ENCODE measurements at regions not wholly inside any gene's neighbourhood (a gene's known extent, or its start where the extent isn't known, plus 50 kb on each side); places are given as distances from the start of the nearest gene placed in this dataset.

GRCh38 chr16:51900221-51900780 lies 646.6 kb downstream of the TOX3 start:
- Histone ChIP-seq H3K4me1 (ENCODE audit: control insufficient read depth in 1 of 2, extremely low read depth in 1 of 2, insufficient read depth in 2 of 2, low read length in 2 of 2) (no peaks in the 10 kb centered on the region), H3K9me3 (no peaks in the 10 kb centered on the region), H3K27ac (ENCODE audit: low read length) (no peak overlapping the region), H3K36me3 (ENCODE audit: control insufficient read depth in 2 of 2, extremely low read depth in 1 of 2, insufficient read depth in 1 of 2, low read length in 1 of 2) (no peaks in the 10 kb centered on the region), H3K4me3 (ENCODE audit: control insufficient read depth in 1 of 2, extremely low read depth in 1 of 2, low read length in 1 of 2) (no peak overlapping the region), H3K27me3 (replicated peaks in 1 of 2; ENCODE audit: control insufficient read depth in 2 of 2, extremely low read depth in 1 of 2, insufficient read depth in 2 of 2, low read length in 1 of 2) (no peaks in the 10 kb centered on the region)
- ChIA-PET CTCF (interaction anchor here in 1 of 2 donors (0.6 kb wide), 1 partner anchor 368 kb away, joined by 3 read pairs; no protein-coding TSS in a partner anchor), POLR2A (no interaction called here)
- DNase-seq (no peak), ATAC-seq (replicated peaks in 1 of 4) (no peak)
- H3K4me3 Mint-ChIP-seq, result no peak overlapping the region
- peaks cover 3 to 9% (median 8%) of the 10 kb centered on the region in 3 donors for H3K9me3 Mint-ChIP-seq
- no peaks in the 10 kb centered on the region for H3K36me3 Mint-ChIP-seq
- H3K4me1 Mint-ChIP-seq, result no peaks in the 10 kb centered on the region
- H3K27ac Mint-ChIP-seq, result no peak overlapping the region
- WGBS (ENCODE audit: insufficient coverage), result 83% methylated on average over 1 of the region's 3 CpGs
- no peaks in the 10 kb centered on the region for H3K27me3 Mint-ChIP-seq

- Mint-ChIP-seq H3K27me3 (no peaks in the 10 kb centered on the region), H3K36me3 (no peaks in the 10 kb centered on the region), H3K4me1 (no peaks in the 10 kb centered on the region), H3K4me3 (no peak overlapping the region), H3K27ac (no peak overlapping the region), H3K9me3 (peaks cover 3 to 15% (median 10%) of the 10 kb centered on the region in 3 donors)
- ChIA-PET CTCF (no interaction called here), POLR2A (no interaction called here)
- H3K27ac ChIP-seq (ENCODE audit: low read length), result no peak overlapping the region
- H3K4me3 ChIP-seq (ENCODE audit: control insufficient read depth in 1 of 2, extremely low read depth in 1 of 2, low read length in 1 of 2), result no peak overlapping the region
- ATAC-seq (replicated peaks in 1 of 4), result no peak
- no peaks in the 10 kb centered on the region for H3K36me3 ChIP-seq (ENCODE audit: control insufficient read depth in 2 of 2, extremely low read depth in 1 of 2, insufficient read depth in 1 of 2, low read length in 1 of 2)
- DNase-seq, result no peak
- no peaks in the 10 kb centered on the region for H3K4me1 ChIP-seq (ENCODE audit: control insufficient read depth in 1 of 2, extremely low read depth in 1 of 2, insufficient read depth in 2 of 2, low read length in 2 of 2)
- no peaks in the 10 kb centered on the region for H3K27me3 ChIP-seq (replicated peaks in 1 of 2; ENCODE audit: control insufficient read depth in 2 of 2, extremely low read depth in 1 of 2, insufficient read depth in 2 of 2, low read length in 1 of 2)
- no peaks in the 10 kb centered on the region for H3K9me3 ChIP-seq
Observed at GRCh38 chr16:51898872-51899271, 648.1 kb downstream of the TOX3 start.

- Histone ChIP-seq H3K4me1 (ENCODE audit: control insufficient read depth in 1 of 2, extremely low read depth in 1 of 2, insufficient read depth in 2 of 2, low read length in 2 of 2) (no peaks in the 10 kb centered on the region), H3K27me3 (replicated peaks in 1 of 2; ENCODE audit: control insufficient read depth in 2 of 2, extremely low read depth in 1 of 2, insufficient read depth in 2 of 2, low read length in 1 of 2) (no peaks in the 10 kb centered on the region), H3K27ac (ENCODE audit: low read length) (no peak overlapping the region), H3K4me3 (ENCODE audit: control insufficient read depth in 1 of 2, extremely low read depth in 1 of 2, low read length in 1 of 2) (no peak overlapping the region), H3K9me3 (no peaks in the 10 kb centered on the region), H3K36me3 (ENCODE audit: control insufficient read depth in 2 of 2, extremely low read depth in 1 of 2, insufficient read depth in 1 of 2, low read length in 1 of 2) (no peaks in the 10 kb centered on the region)
- DNase-seq, result no peak
- POLR2A ChIA-PET, result no interaction called here
- no peak overlapping the region for H3K27ac Mint-ChIP-seq
- WGBS (ENCODE audit: insufficient coverage), result no CpG with 5 or more reads among the region's 2 CpGs
- H3K9me3 Mint-ChIP-seq, result peaks cover 7 to 21% (median 17%) of the 10 kb centered on the region in 3 donors
- H3K36me3 Mint-ChIP-seq, result no peaks in the 10 kb centered on the region
- no peak for ATAC-seq (replicated peaks in 1 of 4)
- no peak overlapping the region for H3K4me3 Mint-ChIP-seq
- H3K4me1 Mint-ChIP-seq, result no peaks in the 10 kb centered on the region
- CTCF ChIA-PET, result no interaction called here
- no peaks in the 10 kb centered on the region for H3K27me3 Mint-ChIP-seq
Observed at GRCh38 chr16:51896013-51896412, 650.9 kb downstream of the TOX3 start.

- no peaks in the 10 kb centered on the region for H3K4me1 ChIP-seq (ENCODE audit: control insufficient read depth in 1 of 2, extremely low read depth in 1 of 2, insufficient read depth in 2 of 2, low read length in 2 of 2)
- 85% methylated on average over 4 of the region's 11 CpGs for WGBS (ENCODE audit: insufficient coverage)
- H3K4me1 Mint-ChIP-seq, result no peaks in the 10 kb centered on the region
- H3K9me3 ChIP-seq, result no peaks in the 10 kb centered on the region
- ATAC-seq (replicated peaks in 1 of 4) (no peak), DNase-seq (no peak)
- H3K36me3 ChIP-seq (ENCODE audit: control insufficient read depth in 2 of 2, extremely low read depth in 1 of 2, insufficient read depth in 1 of 2, low read length in 1 of 2), result no peaks in the 10 kb centered on the region
- no peak overlapping the region for H3K27ac Mint-ChIP-seq
- H3K27me3 Mint-ChIP-seq, result no peaks in the 10 kb centered on the region
- H3K27ac ChIP-seq (ENCODE audit: low read length), result no peak overlapping the region
- H3K36me3 Mint-ChIP-seq, result no peaks in the 10 kb centered on the region
- peaks cover 7 to 26% (median 19%) of the 10 kb centered on the region in 3 donors for H3K9me3 Mint-ChIP-seq
- no peak overlapping the region for H3K4me3 ChIP-seq (ENCODE audit: control insufficient read depth in 1 of 2, extremely low read depth in 1 of 2, low read length in 1 of 2)
- no peak overlapping the region for H3K4me3 Mint-ChIP-seq
- ChIA-PET POLR2A (no interaction called here), CTCF (interaction anchor here in 1 of 2 donors (0.5 kb wide), 1 partner anchor 26 kb away, joined by 3 read pairs; no protein-coding TSS in a partner anchor)
- H3K27me3 ChIP-seq (replicated peaks in 1 of 2; ENCODE audit: control insufficient read depth in 2 of 2, extremely low read depth in 1 of 2, insufficient read depth in 2 of 2, low read length in 1 of 2), result no peaks in the 10 kb centered on the region
Observed at GRCh38 chr16:51892293-51893007, 654.5 kb downstream of the TOX3 start.

- DNase-seq, result no peak
- POLR2A ChIA-PET, result no interaction called here
- no peaks in the 10 kb centered on the region for H3K9me3 ChIP-seq
- H3K27me3 ChIP-seq (replicated peaks in 1 of 2; ENCODE audit: control insufficient read depth in 2 of 2, extremely low read depth in 1 of 2, insufficient read depth in 2 of 2, low read length in 1 of 2), result no peaks in the 10 kb centered on the region
- Mint-ChIP-seq H3K27me3 (no peaks in the 10 kb centered on the region), H3K36me3 (no peaks in the 10 kb centered on the region), H3K27ac (no peak overlapping the region), H3K9me3 (peaks cover 6 to 27% (median 9%) of the 10 kb centered on the region in 3 donors), H3K4me3 (no peak overlapping the region), H3K4me1 (no peaks in the 10 kb centered on the region)
- H3K27ac ChIP-seq (ENCODE audit: low read length), result no peak overlapping the region
- no peaks in the 10 kb centered on the region for H3K4me1 ChIP-seq (ENCODE audit: control insufficient read depth in 1 of 2, extremely low read depth in 1 of 2, insufficient read depth in 2 of 2, low read length in 2 of 2)
- ATAC-seq (replicated peaks in 1 of 4), result no peak
- H3K36me3 ChIP-seq (ENCODE audit: control insufficient read depth in 2 of 2, extremely low read depth in 1 of 2, insufficient read depth in 1 of 2, low read length in 1 of 2), result no peaks in the 10 kb centered on the region
- CTCF ChIA-PET, result no interaction called here
- WGBS (ENCODE audit: insufficient coverage), result no CpG with 5 or more reads among the region's 1 CpG
- no peak overlapping the region for H3K4me3 ChIP-seq (ENCODE audit: control insufficient read depth in 1 of 2, extremely low read depth in 1 of 2, low read length in 1 of 2)
Observed at GRCh38 chr16:51888534-51888933, 658.4 kb downstream of the TOX3 start.

GRCh38 chr16:51888016-51888415 lies 658.9 kb downstream of the TOX3 start:
- ATAC-seq (replicated peaks in 1 of 4) (no peak), DNase-seq (no peak)
- ChIA-PET POLR2A (no interaction called here), CTCF (no interaction called here)
- Mint-ChIP-seq H3K36me3 (no peaks in the 10 kb centered on the region), H3K4me1 (no peaks in the 10 kb centered on the region), H3K27me3 (no peaks in the 10 kb centered on the region), H3K9me3 (peaks cover 1 to 22% (median 4%) of the 10 kb centered on the region in 3 donors), H3K27ac (no peak overlapping the region), H3K4me3 (no peak overlapping the region)
- H3K4me1 ChIP-seq (ENCODE audit: control insufficient read depth in 1 of 2, extremely low read depth in 1 of 2, insufficient read depth in 2 of 2, low read length in 2 of 2), result no peaks in the 10 kb centered on the region
- no CpG with 5 or more reads among the region's 1 CpG for WGBS (ENCODE audit: insufficient coverage)
- no peaks in the 10 kb centered on the region for H3K9me3 ChIP-seq
- H3K36me3 ChIP-seq (ENCODE audit: control insufficient read depth in 2 of 2, extremely low read depth in 1 of 2, insufficient read depth in 1 of 2, low read length in 1 of 2), result no peaks in the 10 kb centered on the region
- no peak overlapping the region for H3K27ac ChIP-seq (ENCODE audit: low read length)
- H3K27me3 ChIP-seq (replicated peaks in 1 of 2; ENCODE audit: control insufficient read depth in 2 of 2, extremely low read depth in 1 of 2, insufficient read depth in 2 of 2, low read length in 1 of 2), result no peaks in the 10 kb centered on the region
- H3K4me3 ChIP-seq (ENCODE audit: control insufficient read depth in 1 of 2, extremely low read depth in 1 of 2, low read length in 1 of 2), result no peak overlapping the region
